H9 (cell line): ENCODE measurements at regions not wholly inside any gene's neighbourhood (a gene's known extent, or its start where the extent isn't known, plus 50 kb on each side); places are given as distances from the start of the nearest gene placed in this dataset.

Experiments used
- DNase-seq: peaks from one replicate; pipeline ENCODE4 v3.0.0-alpha.2; 2017
- H2AFZ ChIP-seq: one replicate; pipeline ENCODE4 v1.6.1; 2013; ENCODE audit warnings: mild to moderate bottlenecking, low read length, control low read depth, moderate library complexity
- H2AK5ac ChIP-seq: 2 replicates; pipeline ENCODE4 v1.6.1; 2013; ENCODE audit warnings: low read length, control low read depth, mixed read lengths; ENCODE audit not compliant: insufficient read length
- H2BK120ac ChIP-seq: one replicate; pipeline ENCODE4 v1.6.1; 2013; ENCODE audit warnings: low read depth, mild to moderate bottlenecking, low read length, control low read depth, inconsistent platforms; ENCODE audit not compliant: poor library complexity, severe bottlenecking
- H2BK12ac ChIP-seq: 2 replicates; pipeline ENCODE4 v1.6.1; 2013; ENCODE audit warnings: low read length, control low read depth, mixed read lengths, low read depth; ENCODE audit not compliant: insufficient read length
- H2BK15ac ChIP-seq: 2 replicates; pipeline ENCODE4 v1.6.1; 2013; ENCODE audit warnings: low read depth, low read length, control low read depth
- H2BK20ac ChIP-seq: one replicate; pipeline ENCODE4 v1.6.1; 2013; ENCODE audit warnings: low read depth, mild to moderate bottlenecking, low read length, control low read depth, inconsistent platforms; ENCODE audit not compliant: poor library complexity, severe bottlenecking
- H2BK5ac ChIP-seq: 2 replicates; pipeline ENCODE4 v1.6.1; 2013; ENCODE audit warnings: low read length, control low read depth, mixed read lengths; ENCODE audit not compliant: insufficient read length
- H3K14ac ChIP-seq: 2 replicates; pipeline ENCODE4 v1.6.1; 2013; ENCODE audit warnings: low read length, control low read depth; ENCODE audit not compliant: insufficient read depth
- H3K18ac ChIP-seq: 2 replicates; pipeline ENCODE4 v1.6.1; 2013; ENCODE audit warnings: low read depth, mild to moderate bottlenecking, mixed read lengths, low read length, control low read depth; ENCODE audit not compliant: insufficient read length
- H3K23ac ChIP-seq: 2 replicates; pipeline ENCODE4 v1.6.1; 2013; ENCODE audit warnings: low read length, control low read depth, mixed read lengths, low read depth; ENCODE audit not compliant: insufficient read length
- H3K23me2 ChIP-seq: 2 replicates; pipeline ENCODE4 v1.6.1; 2013; ENCODE audit warnings: low read depth, mild to moderate bottlenecking, mixed read lengths, low read length, control low read depth; ENCODE audit not compliant: insufficient read length, poor library complexity, severe bottlenecking
- H3K27ac ChIP-seq: 2 replicates; pipeline ENCODE4 v1.5.1; 2013; ENCODE audit warnings: low read length, control low read depth, mixed read lengths, low read depth; ENCODE audit not compliant: insufficient read length
- H3K27me3 ChIP-seq: 2 replicates; pipeline ENCODE4 v1.6.1; 2013; ENCODE audit warnings: low read length, control low read depth, inconsistent platforms; ENCODE audit not compliant: insufficient read depth
- H3K4ac ChIP-seq: 2 replicates; pipeline ENCODE4 v1.6.1; 2013; ENCODE audit warnings: low read depth, mild to moderate bottlenecking, control low read depth, inconsistent platforms, low read length, moderate library complexity
- H3K4me1 ChIP-seq: 2 replicates; pipeline ENCODE4 v1.6.1; 2013; ENCODE audit warnings: low read length, control low read depth, inconsistent platforms; ENCODE audit not compliant: insufficient read depth
- H3K4me2 ChIP-seq: 2 replicates; pipeline ENCODE4 v1.6.1; 2013; ENCODE audit warnings: low read length, control low read depth, mixed read lengths; ENCODE audit not compliant: insufficient read length, insufficient read depth
- H3K56ac ChIP-seq: 2 replicates; pipeline ENCODE4 v1.6.1; 2013; ENCODE audit warnings: low read depth, mild to moderate bottlenecking, mixed read lengths, low read length, control low read depth; ENCODE audit not compliant: insufficient read length
- H3K79me1 ChIP-seq: 2 replicates; pipeline ENCODE4 v1.6.1; 2013; ENCODE audit warnings: low read depth, mild to moderate bottlenecking, moderate library complexity, low read length, control low read depth, inconsistent platforms; ENCODE audit not compliant: insufficient read depth, poor library complexity, severe bottlenecking
- H3K79me2 ChIP-seq: 2 replicates; pipeline ENCODE4 v1.6.1; 2013; ENCODE audit warnings: low read length, control low read depth, inconsistent platforms; ENCODE audit not compliant: insufficient read depth
- H3K9ac ChIP-seq: 2 replicates; pipeline ENCODE4 v1.6.1; 2013; ENCODE audit warnings: low read length, control low read depth, mixed read lengths; ENCODE audit not compliant: insufficient read length; ENCODE audit errors: extremely low read depth
- H3K9me3 ChIP-seq: one replicate; pipeline ENCODE4 v1.6.1; 2013; ENCODE audit warnings: low read depth, low read length, inconsistent platforms; ENCODE audit not compliant: control insufficient read depth
- H3T11ph ChIP-seq: one replicate; pipeline ENCODE4 v1.6.1; 2013; ENCODE audit warnings: mild to moderate bottlenecking, low read length, control low read depth, inconsistent platforms
- H4K20me1 ChIP-seq: one replicate; pipeline ENCODE4 v1.6.1; 2013; ENCODE audit not compliant: control insufficient read depth, insufficient read length, insufficient read depth
- H4K5ac ChIP-seq: 2 replicates; pipeline ENCODE4 v1.6.1; 2013; ENCODE audit warnings: low read depth, mild to moderate bottlenecking, mixed read lengths, low read length, control low read depth; ENCODE audit not compliant: insufficient read length
- H4K8ac ChIP-seq: replicated peaks from 2 replicates; pipeline ENCODE4 v1.6.1; 2013; ENCODE audit warnings: low read length, control low read depth, mixed read lengths, low read depth; ENCODE audit not compliant: insufficient read length
- H4K91ac ChIP-seq: 2 replicates; pipeline ENCODE4 v1.6.1; 2013; ENCODE audit warnings: low read depth, mild to moderate bottlenecking, moderate library complexity, mixed read lengths, low read length, control low read depth; ENCODE audit not compliant: insufficient read length
- H3K27ac Mint-ChIP-seq, 3 experiments: 2 replicates in 2 of 3; 3 replicates in 1 of 3; pipeline ENCODE4 v1.8.0; 2020 to 2021; ENCODE audit warnings: mixed read lengths in 3 of 3, mild to moderate bottlenecking in 1 of 3, moderate library complexity in 1 of 3
- H3K27me3 Mint-ChIP-seq: 2 replicates; pipeline ENCODE4 v1.8.0; 2021; ENCODE audit warnings: low read depth, mild to moderate bottlenecking, moderate library complexity, mixed read lengths
- H3K36me3 Mint-ChIP-seq, 3 experiments: 2 replicates in 2 of 3; 3 replicates in 1 of 3; pipeline ENCODE4 v1.8.0; 2020 to 2021; ENCODE audit warnings: low read depth in 3 of 3, mixed read lengths in 3 of 3; ENCODE audit not compliant: insufficient read depth in 1 of 3
- H3K4me1 Mint-ChIP-seq, 2 experiments: 2 replicates each; pipeline ENCODE4 v1.8.0; 2020; ENCODE audit warnings: mixed read lengths in 2 of 2
- H3K4me3 Mint-ChIP-seq, 2 experiments: 2 replicates in 1 of 2; 3 replicates in 1 of 2; pipeline ENCODE4 v1.8.0; 2020 to 2021; ENCODE audit warnings: mild to moderate bottlenecking in 2 of 2, mixed read lengths in 2 of 2, moderate library complexity in 1 of 2
- H3K9me3 Mint-ChIP-seq, 2 experiments: 2 replicates in 1 of 2; 3 replicates in 1 of 2; pipeline ENCODE4 v1.8.0; 2020; ENCODE audit warnings: mild to moderate bottlenecking in 2 of 2, mixed read lengths in 2 of 2, moderate library complexity in 1 of 2
- WGBS: extraction: QIAGEN DNeasy Blood & Tissue Kit; methylation state at CpG from one replicate; pipeline ENCODE4 v1.1.7; 2013; ENCODE audit warnings: missing lambda C conversion rate, low lambda C conversion rate, mixed read lengths; ENCODE audit not compliant: insufficient read length; ENCODE audit errors: extremely low coverage; 5-methylcytosine and 5-hydroxymethylcytosine counted together
- TF ChIP-seq, protein P1 (sequence below): fragments of 200-600 bp; sonication (generic); conservative IDR thresholded peaks from 3 replicates; pipeline ENCODE4 v1.8.0; 2021; ENCODE audit warnings: antibody characterized with exemption, mild to moderate bottlenecking

DNA sequence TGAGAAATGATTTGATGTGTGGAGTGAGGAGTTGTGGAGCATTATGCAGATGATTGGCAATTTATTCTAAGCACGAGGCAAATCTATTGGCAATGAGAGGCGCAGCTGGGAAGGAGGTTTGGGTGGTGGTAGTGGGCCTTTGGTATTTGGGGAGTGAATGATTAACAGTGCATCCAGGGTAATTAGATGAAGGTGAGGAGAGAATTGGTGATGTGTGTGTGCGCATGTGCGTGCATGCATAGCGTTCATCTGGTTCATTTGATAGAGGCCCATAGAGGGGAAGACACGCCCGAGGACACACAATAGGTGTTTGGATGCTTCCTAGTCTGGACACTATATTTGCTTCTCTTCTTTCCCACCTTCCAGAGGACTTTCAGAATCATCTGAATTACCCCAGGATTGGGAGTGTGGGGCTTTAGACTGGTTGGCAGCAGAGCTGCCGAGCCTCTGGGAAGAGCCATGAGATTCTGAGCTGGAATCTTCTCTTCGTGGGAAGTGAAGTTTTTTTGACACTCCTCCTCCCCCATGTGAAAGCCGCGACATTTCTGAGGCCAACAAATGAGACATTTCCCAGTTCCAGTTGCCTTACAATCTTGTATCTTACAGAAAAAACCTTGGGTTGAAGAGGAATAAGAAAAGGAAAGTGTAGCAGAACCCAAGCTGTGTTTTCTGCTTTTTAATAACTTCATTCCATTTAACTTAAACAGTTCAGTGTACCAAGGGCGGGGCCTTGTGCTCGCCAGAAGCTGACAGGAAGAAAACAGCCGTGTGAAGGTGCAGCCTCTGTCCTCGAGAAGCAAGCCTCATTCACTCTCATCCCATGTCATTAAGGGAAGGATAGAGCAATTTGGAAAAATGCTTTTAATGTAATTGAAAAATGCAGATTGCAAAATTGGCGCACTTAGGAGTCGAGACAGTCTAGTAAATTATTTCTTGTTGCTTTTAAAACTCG lies 65.2 kb downstream of the SLC25A47 start:
- no peaks in the 10 kb centered on the region for H3K79me2 ChIP-seq
- no peak overlapping the region for H4K5ac ChIP-seq
- H2BK12ac ChIP-seq, result no peak overlapping the region
- H3K4ac ChIP-seq, result no peak overlapping the region
- no peak overlapping the region for H2BK120ac ChIP-seq
- WGBS, result 100% methylated on average over 1 of the region's 18 CpGs
- no peaks in the 10 kb centered on the region for H3K79me1 ChIP-seq
- no peak overlapping the region for H2AFZ ChIP-seq
- TF ChIP-seq, protein P1, sequence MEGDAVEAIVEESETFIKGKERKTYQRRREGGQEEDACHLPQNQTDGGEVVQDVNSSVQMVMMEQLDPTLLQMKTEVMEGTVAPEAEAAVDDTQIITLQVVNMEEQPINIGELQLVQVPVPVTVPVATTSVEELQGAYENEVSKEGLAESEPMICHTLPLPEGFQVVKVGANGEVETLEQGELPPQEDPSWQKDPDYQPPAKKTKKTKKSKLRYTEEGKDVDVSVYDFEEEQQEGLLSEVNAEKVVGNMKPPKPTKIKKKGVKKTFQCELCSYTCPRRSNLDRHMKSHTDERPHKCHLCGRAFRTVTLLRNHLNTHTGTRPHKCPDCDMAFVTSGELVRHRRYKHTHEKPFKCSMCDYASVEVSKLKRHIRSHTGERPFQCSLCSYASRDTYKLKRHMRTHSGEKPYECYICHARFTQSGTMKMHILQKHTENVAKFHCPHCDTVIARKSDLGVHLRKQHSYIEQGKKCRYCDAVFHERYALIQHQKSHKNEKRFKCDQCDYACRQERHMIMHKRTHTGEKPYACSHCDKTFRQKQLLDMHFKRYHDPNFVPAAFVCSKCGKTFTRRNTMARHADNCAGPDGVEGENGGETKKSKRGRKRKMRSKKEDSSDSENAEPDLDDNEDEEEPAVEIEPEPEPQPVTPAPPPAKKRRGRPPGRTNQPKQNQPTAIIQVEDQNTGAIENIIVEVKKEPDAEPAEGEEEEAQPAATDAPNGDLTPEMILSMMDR, result no peak
- no peak for DNase-seq
- H3K23me2 ChIP-seq, result no peaks in the 10 kb centered on the region
- no peaks in the 10 kb centered on the region; a peak in 1 of 7 replicates for H3K36me3 Mint-ChIP-seq
- H3K27ac ChIP-seq, result no peak overlapping the region
- no peak overlapping the region for H3K18ac ChIP-seq
- H3K4me2 ChIP-seq, result no peak overlapping the region
- no peak overlapping the region for H4K8ac ChIP-seq
- no peak overlapping the region for H4K91ac ChIP-seq
- H3T11ph ChIP-seq, result no peak overlapping the region
- no peaks in the 10 kb centered on the region for H3K27me3 Mint-ChIP-seq
- no peaks in the 10 kb centered on the region for H3K9me3 ChIP-seq
- peaks cover 10 to 21% of the 10 kb centered on the region in 2 experiments for H3K4me1 Mint-ChIP-seq
- H2BK15ac ChIP-seq, result no peak overlapping the region
- H3K23ac ChIP-seq, result no peak overlapping the region
- H3K4me3 Mint-ChIP-seq, result no peak overlapping the region
- H3K27me3 ChIP-seq, result no peaks in the 10 kb centered on the region
- H3K14ac ChIP-seq, result no peak overlapping the region
- no peaks in the 10 kb centered on the region for H3K4me1 ChIP-seq
- H2BK5ac ChIP-seq, result no peak overlapping the region
- no peak overlapping the region for H2AK5ac ChIP-seq
- no peak overlapping the region for H3K56ac ChIP-seq
- no peak overlapping the region for H3K9ac ChIP-seq
- H2BK20ac ChIP-seq, result no peak overlapping the region
- H3K9me3 Mint-ChIP-seq, result no peaks in the 10 kb centered on the region
- H3K27ac Mint-ChIP-seq, result peak overlapping the region in 2 of 3 experiments; percentile 9 to 15; a peak in 2 of 7 replicates
- no peaks in the 10 kb centered on the region for H4K20me1 ChIP-seq
